SK-N-SH (cell line): ENCODE measurements at regions not wholly inside any gene's neighbourhood (a gene's known extent, or its start where the extent isn't known, plus 50 kb on each side); places are given as distances from the start of the nearest gene placed in this dataset.

Experiments
- CTCF ChIA-PET: fragments of 300-600, 350-600 bp; formaldehyde crosslinking; extraction: SDS; loops from one replicate; lab custom pipeline; 2021; lab: Yijun Ruan, JAX
- POLR2A ChIA-PET: fragments of 350-600 bp; sonication (Branson Sonifier 250); formaldehyde crosslinking; extraction: SDS; loops from one replicate; lab custom pipeline; 2020; ENCODE audit warnings: antibody characterized with exemption, inconsistent platforms; lab: Yijun Ruan, JAX
- DNase-seq: peaks from one replicate; pipeline ENCODE4 v3.0.0; 2012
- H2AFZ ChIP-seq: fragments of 200-600 bp; sonication (generic); 2 replicates; pipeline ENCODE4 v1.8.1; 2016; ENCODE audit warnings: antibody characterized with exemption, mild to moderate bottlenecking, low read depth
- H3F3A ChIP-seq: fragments of 200-600 bp; sonication (generic); replicated peaks from 2 replicates; pipeline ENCODE3; 2016; ENCODE audit warnings: antibody characterized with exemption, mild to moderate bottlenecking; ENCODE audit not compliant: insufficient read depth
- H3K27ac ChIP-seq, 2 experiments: fragments of 200-500 bp in 1 of 2; fragments of 200-600 bp in 1 of 2; sonication (Bioruptor generic) in 1 of 2; sonication (generic), shearing (Covaris generic) in 1 of 2; 2 replicates each; pipeline versions ENCODE4 v1.5.1 to v1.6.1; 2014 to 2016; ENCODE audit warnings: low read depth in 2 of 2, inconsistent platforms in 1 of 2, low read length in 1 of 2, mild to moderate bottlenecking in 1 of 2, mixed read lengths in 1 of 2
- H3K27me3 ChIP-seq: fragments of 200-600 bp; sonication (generic), shearing (Covaris generic); 2 replicates; pipeline ENCODE4 v1.6.1; 2016; ENCODE audit warnings: mixed run types; ENCODE audit not compliant: insufficient read depth
- H3K36me3 ChIP-seq, 2 experiments: fragments of 200-500 bp in 1 of 2; fragments of 200-600 bp in 1 of 2; sonication (Bioruptor generic) in 1 of 2; sonication (generic) in 1 of 2; replicated peaks in 1 of 2; 2 replicates each; pipeline versions ENCODE3 to v1.5.1; 2014 to 2016; ENCODE audit warnings: low read length in 1 of 2, mild to moderate bottlenecking in 1 of 2; ENCODE audit not compliant: insufficient read depth in 2 of 2, control insufficient read depth in 1 of 2
- H3K4me1 ChIP-seq, 2 experiments: fragments of 200-500 bp in 1 of 2; fragments of 200-600 bp in 1 of 2; sonication (Bioruptor generic) in 1 of 2; sonication (generic), shearing (Covaris generic) in 1 of 2; 2 replicates each; pipeline versions ENCODE4 v1.5.1 to v1.6.1; 2014 to 2016; ENCODE audit warnings: low read depth in 1 of 2, low read length in 1 of 2, mixed run types in 1 of 2; ENCODE audit not compliant: insufficient read depth in 2 of 2, control insufficient read depth in 1 of 2
- H3K4me2 ChIP-seq: fragments of 200-600 bp; sonication (generic), shearing (Covaris generic); 2 replicates; pipeline ENCODE4 v1.6.1; 2017; ENCODE audit warnings: mixed run types
- H3K4me3 ChIP-seq, 2 experiments: fragments of 200-500 bp in 1 of 2; fragments of 200-600 bp in 1 of 2; sonication (Bioruptor generic) in 1 of 2; sonication (generic), shearing (Covaris generic) in 1 of 2; 2 replicates each; pipeline versions ENCODE4 v1.5.1 to v1.8.1; 2014 to 2016; ENCODE audit warnings: low read depth in 2 of 2, inconsistent platforms in 1 of 2, low read length in 1 of 2, mild to moderate bottlenecking in 1 of 2, mixed read lengths in 1 of 2, moderate library complexity in 1 of 2
- H3K79me2 ChIP-seq: fragments of 200-600 bp; sonication (generic); 2 replicates; pipeline ENCODE4 v1.8.1; 2017; ENCODE audit warnings: mild to moderate bottlenecking; ENCODE audit not compliant: insufficient read depth
- H3K9ac ChIP-seq: fragments of 200-600 bp; sonication (generic); 2 replicates; pipeline ENCODE4 v1.6.1; 2017; ENCODE audit warnings: mixed run types
- H3K9me2 ChIP-seq: fragments of 200-600 bp; sonication (generic); 2 replicates; pipeline ENCODE4 v1.6.1; 2017; ENCODE audit warnings: mixed run types
- H3K9me3 ChIP-seq: fragments of 200-600 bp; sonication (generic); 2 replicates; pipeline ENCODE4 v1.6.1; 2017; ENCODE audit warnings: mixed run types, mild to moderate bottlenecking, moderate library complexity
- H4K20me1 ChIP-seq: fragments of 200-600 bp; sonication (generic); 2 replicates; pipeline ENCODE4 v1.6.1; 2017; ENCODE audit warnings: mild to moderate bottlenecking, mixed run types; ENCODE audit not compliant: insufficient read depth
- CHD2 ChIP-seq: fragments of 150-350 bp; IDR thresholded peaks from 2 replicates; pipeline ENCODE4 v1.6.1; 2018; ENCODE audit warnings: low read length; ENCODE audit not compliant: partially characterized antibody
- ELF1 ChIP-seq: IDR thresholded peaks from 2 replicates; pipeline ENCODE4 v1.4.0; 2012
- EP300 ChIP-seq, 2 experiments: IDR thresholded peaks; 2 replicates each; pipeline versions ENCODE4 v1.4.0 to v1.6.1; 2012; ENCODE audit warnings: borderline replicate concordance in 1 of 2, low read depth in 1 of 2, low read length in 1 of 2
- EZH2phosphoT487 ChIP-seq: fragments of 200-600 bp; sonication (generic); IDR thresholded peaks from 2 replicates; pipeline ENCODE4 v1.6.1; 2017; ENCODE audit warnings: low read depth, mixed run types, mild to moderate bottlenecking, antibody characterized with exemption, moderate library complexity, borderline replicate concordance
- FOXJ3 ChIP-seq: sonication (generic); formaldehyde crosslinking; IDR thresholded peaks from 2 replicates; pipeline ENCODE4 v1.5.1; 2020; ENCODE audit warnings: mild to moderate bottlenecking, missing genetic modification reagents
- GABPA ChIP-seq: IDR thresholded peaks from 2 replicates; pipeline ENCODE4 v1.4.0; 2012; ENCODE audit warnings: low read depth, mild to moderate bottlenecking
- GATA2 ChIP-seq: sonication (generic); formaldehyde crosslinking; IDR thresholded peaks from 2 replicates; pipeline ENCODE4 v1.5.0; 2020; ENCODE audit warnings: mild to moderate bottlenecking, missing genetic modification reagents
- JUND ChIP-seq: IDR thresholded peaks from 2 replicates; pipeline ENCODE4 v1.4.0; 2012
- MXI1 ChIP-seq: IDR thresholded peaks from 2 replicates; pipeline ENCODE4 v1.6.1; 2012; ENCODE audit warnings: mild to moderate bottlenecking, low read depth, low read length, improper control_type of control experiment
- NFIC ChIP-seq: IDR thresholded peaks from 2 replicates; pipeline ENCODE4 v1.4.0; 2012; ENCODE audit warnings: borderline replicate concordance
- RFX5 ChIP-seq: IDR thresholded peaks from 2 replicates; pipeline ENCODE4 v1.6.1; 2012; ENCODE audit warnings: mild to moderate bottlenecking, improper control_type of control experiment, low read length
- WGBS: methylation state at CpG from one replicate; pipeline ENCODE4 v1.1.6; 2017; ENCODE audit warnings: low lambda C conversion rate; 5-methylcytosine and 5-hydroxymethylcytosine counted together
- TF ChIP-seq, protein P1 (sequence below): IDR thresholded peaks from 2 replicates; pipeline ENCODE4 v1.4.0; 2012; ENCODE audit warnings: low read depth, borderline replicate concordance
- TF ChIP-seq, protein P2 (sequence below): fragments of 150-350 bp; IDR thresholded peaks from 2 replicates; pipeline ENCODE4 v1.6.1; 2017; ENCODE audit warnings: antibody characterized with exemption, low read length, low read depth, borderline replicate concordance

DNA sequence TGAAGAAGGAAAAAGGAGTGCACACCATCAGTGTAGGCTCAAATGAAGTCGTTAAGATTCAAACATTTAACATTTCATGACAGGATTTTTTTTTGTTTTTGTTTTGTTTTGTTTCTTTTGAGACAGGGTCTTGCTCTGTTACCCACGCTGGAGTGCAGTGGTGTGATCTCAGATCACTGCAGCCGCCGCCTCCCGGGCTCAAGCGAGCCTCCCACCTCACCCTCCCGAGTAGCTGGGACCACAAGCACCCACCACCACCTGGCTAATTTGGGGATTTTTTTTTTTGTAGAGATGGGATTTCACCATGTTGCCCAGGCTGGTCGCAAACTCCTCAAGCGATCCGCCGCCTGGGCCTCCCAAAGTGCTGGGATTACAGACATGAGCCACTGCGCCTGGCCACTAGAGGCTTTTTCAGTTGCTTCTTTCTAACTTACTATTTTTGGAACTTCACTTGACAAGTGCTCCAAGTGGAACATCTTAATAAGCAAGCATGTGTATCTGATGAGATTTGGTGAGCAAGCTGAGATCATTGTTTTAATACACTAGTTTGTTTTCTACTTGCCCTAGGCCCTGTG lies 78.9 kb upstream of the CNKSR2 start:
- no peak overlapping the region for H3K4me2 ChIP-seq
- no peaks in the 10 kb centered on the region for H3F3A ChIP-seq
- no peaks in the 10 kb centered on the region for H3K27me3 ChIP-seq
- CTCF ChIA-PET = no interaction called here
- H3K4me3 ChIP-seq = no peak overlapping the region
- H3K9ac ChIP-seq = no peak overlapping the region
- H4K20me1 ChIP-seq = no peaks in the 10 kb centered on the region
- H3K27ac ChIP-seq = no peak overlapping the region
- H3K9me3 ChIP-seq = no peaks in the 10 kb centered on the region
- H3K36me3 ChIP-seq = no peaks in the 10 kb centered on the region
- WGBS = 53% methylated on average over 12 of the region's 12 CpGs
- POLR2A ChIA-PET = no interaction called here
- H3K4me1 ChIP-seq = no peaks in the 10 kb centered on the region
- no peaks in the 10 kb centered on the region for H3K79me2 ChIP-seq
- no peak for DNase-seq
- no peak overlapping the region for H2AFZ ChIP-seq
- no peaks in the 10 kb centered on the region for H3K9me2 ChIP-seq
- TF ChIP-seq EZH2phosphoT487 (no peak), MXI1 (no peak), GABPA (no peak), FOXJ3 (CRISPR knock-in tag) (no peak), ELF1 (no peak), RFX5 (no peak), JUND (no peak), CHD2 (no peak), NFIC (no peak), GATA2 (CRISPR knock-in tag) (no peak)
- TF ChIP-seq, protein P1, sequence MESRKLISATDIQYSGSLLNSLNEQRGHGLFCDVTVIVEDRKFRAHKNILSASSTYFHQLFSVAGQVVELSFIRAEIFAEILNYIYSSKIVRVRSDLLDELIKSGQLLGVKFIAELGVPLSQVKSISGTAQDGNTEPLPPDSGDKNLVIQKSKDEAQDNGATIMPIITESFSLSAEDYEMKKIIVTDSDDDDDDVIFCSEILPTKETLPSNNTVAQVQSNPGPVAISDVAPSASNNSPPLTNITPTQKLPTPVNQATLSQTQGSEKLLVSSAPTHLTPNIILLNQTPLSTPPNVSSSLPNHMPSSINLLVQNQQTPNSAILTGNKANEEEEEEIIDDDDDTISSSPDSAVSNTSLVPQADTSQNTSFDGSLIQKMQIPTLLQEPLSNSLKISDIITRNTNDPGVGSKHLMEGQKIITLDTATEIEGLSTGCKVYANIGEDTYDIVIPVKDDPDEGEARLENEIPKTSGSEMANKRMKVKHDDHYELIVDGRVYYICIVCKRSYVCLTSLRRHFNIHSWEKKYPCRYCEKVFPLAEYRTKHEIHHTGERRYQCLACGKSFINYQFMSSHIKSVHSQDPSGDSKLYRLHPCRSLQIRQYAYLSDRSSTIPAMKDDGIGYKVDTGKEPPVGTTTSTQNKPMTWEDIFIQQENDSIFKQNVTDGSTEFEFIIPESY = no peak
- TF ChIP-seq, all 33 proteins: peak for 0

DNA sequence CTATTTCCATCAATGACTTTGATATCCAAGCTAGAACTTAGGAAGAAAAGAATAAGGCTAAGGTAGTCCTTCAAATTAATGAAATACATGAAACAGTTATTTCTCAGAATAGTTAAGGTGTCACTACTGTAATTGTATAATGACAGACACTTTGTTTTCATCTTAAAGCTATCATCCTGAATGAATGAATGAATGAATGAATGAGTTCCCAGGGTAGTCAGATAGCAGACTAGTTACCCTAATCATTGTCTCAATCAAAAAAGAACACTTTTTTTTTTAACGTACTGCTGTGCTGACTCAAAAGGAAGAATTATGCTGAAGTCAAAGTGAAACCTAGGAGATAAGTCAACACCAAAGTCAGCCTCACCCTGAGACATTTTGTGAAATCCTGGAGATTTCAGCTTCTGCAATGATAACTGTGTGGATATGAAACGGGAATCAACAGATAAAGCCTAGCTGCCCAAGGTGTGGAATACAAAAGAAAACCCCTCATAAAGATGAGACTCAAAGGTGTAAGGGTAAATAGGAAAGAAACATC lies 68.3 kb upstream of the CNKSR2 start:
- H3K27ac ChIP-seq = no peak overlapping the region
- no peak for TF ChIP-seq MXI1
- TF ChIP-seq, protein P2, sequence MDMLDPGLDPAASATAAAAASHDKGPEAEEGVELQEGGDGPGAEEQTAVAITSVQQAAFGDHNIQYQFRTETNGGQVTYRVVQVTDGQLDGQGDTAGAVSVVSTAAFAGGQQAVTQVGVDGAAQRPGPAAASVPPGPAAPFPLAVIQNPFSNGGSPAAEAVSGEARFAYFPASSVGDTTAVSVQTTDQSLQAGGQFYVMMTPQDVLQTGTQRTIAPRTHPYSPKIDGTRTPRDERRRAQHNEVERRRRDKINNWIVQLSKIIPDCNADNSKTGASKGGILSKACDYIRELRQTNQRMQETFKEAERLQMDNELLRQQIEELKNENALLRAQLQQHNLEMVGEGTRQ = no peak
- no peak for TF ChIP-seq EP300 (IDR thresholded peaks at IDR 0.05; ENCODE audit: borderline replicate concordance in 1 of 2, low read depth in 1 of 2, low read length in 1 of 2)
- 18% methylated on average over 2 of the region's 2 CpGs for WGBS
- H3K4me3 ChIP-seq = no peak overlapping the region
- POLR2A ChIA-PET = no interaction called here
- CTCF ChIA-PET = no interaction called here
- no peak for DNase-seq
- H2AFZ ChIP-seq = no peak overlapping the region
- H3K4me2 ChIP-seq = no peak overlapping the region
- H3K27me3 ChIP-seq = no peaks in the 10 kb centered on the region
- no peaks in the 10 kb centered on the region for H3K4me1 ChIP-seq
- no peaks in the 10 kb centered on the region for H3K36me3 ChIP-seq
- no peak overlapping the region for H3K9ac ChIP-seq
- no peaks in the 10 kb centered on the region for H3K9me3 ChIP-seq
- H4K20me1 ChIP-seq = no peaks in the 10 kb centered on the region
- H3K79me2 ChIP-seq = no peaks in the 10 kb centered on the region
- no peaks in the 10 kb centered on the region for H3F3A ChIP-seq
- H3K9me2 ChIP-seq = no peaks in the 10 kb centered on the region
